Activated CD8-positive, alpha-beta memory T cell treated with anti-CD3 and anti-CD28 coated beads, Interleukin-2, amount 50 U/mL, for 24 hours (primary cell): ENCODE measurements at regions not wholly inside any gene's neighbourhood (a gene's known extent, or its start where the extent isn't known, plus 50 kb on each side); places are given as distances from the start of the nearest gene placed in this dataset.

ENCODE experiments used
- DNase-seq: peaks from one replicate; pipeline ENCODE4 v3.0.0-alpha.2; 2020; ENCODE audit errors: extremely low read depth

GRCh38 chr1:192522673-192523072 lies 52.9 kb upstream of the RGS1 start:
- DNase-seq, result no peak

GRCh38 chr1:192524223-192524622 lies 51.4 kb upstream of the RGS1 start:
- DNase-seq, result no peak
